ENCODE measurements at regions not wholly inside any gene's neighbourhood (a gene's known extent, or its start where the extent isn't known, plus 50 kb on each side); places are given as distances from the start of the nearest gene placed in this dataset.

DNA sequence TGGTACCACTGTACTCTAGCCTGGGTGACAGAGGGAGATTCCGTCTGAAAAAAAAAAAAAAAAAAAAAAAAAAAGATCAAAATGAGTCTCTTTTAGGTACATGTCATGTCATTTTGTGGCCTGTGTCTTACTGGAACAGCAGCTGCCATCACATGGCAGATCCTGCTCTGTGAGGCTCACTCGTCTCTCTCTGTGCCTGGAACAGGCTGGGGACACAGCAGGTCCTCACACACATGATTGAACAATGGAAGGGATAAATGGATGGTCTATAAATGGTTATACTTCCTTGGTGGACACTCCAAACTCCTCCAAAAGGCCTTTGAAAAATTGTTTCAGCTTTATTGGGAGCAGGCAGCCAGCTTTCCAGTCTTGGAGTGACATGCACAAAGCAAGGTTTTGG, 236.2 kb upstream of the COPS8 start:
- H3K4me3 ChIP-seq (ENCODE audit: low read depth, low read length) = no peak overlapping the region
- TF ChIP-seq CTCF (IDR thresholded peaks at IDR 0.05; ENCODE audit: low read depth, low read length) = no peak

DNA sequence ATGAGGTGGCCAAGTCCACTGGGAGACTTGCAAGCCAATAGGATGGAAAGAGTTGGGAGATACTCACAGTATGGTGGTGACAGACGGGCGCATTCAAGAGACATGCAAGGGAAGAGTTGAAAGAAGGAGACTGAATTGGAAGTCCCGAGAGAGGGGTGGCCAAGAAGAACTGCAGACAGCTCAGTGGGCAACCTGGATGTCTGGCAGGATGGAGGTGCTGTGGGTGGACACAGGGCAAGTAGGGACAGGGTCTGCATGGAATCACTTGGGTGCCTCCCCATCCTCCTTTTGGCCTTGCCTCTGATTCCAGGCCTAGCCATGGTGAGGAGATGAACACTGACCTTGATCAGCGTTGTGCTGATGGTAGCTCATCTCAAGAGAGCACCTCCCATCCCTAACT, 235.7 kb upstream of the COPS8 start:
- H3K4me3 ChIP-seq (ENCODE audit: low read depth, low read length) = no peak overlapping the region
- TF ChIP-seq CTCF (IDR thresholded peaks at IDR 0.05; ENCODE audit: low read depth, low read length) = no peak

GRCh38 chr2:236851187-236851586, 234.5 kb upstream of the COPS8 start:
- H3K4me3 ChIP-seq (ENCODE audit: low read depth, low read length) = no peak overlapping the region
- no peak for TF ChIP-seq CTCF (IDR thresholded peaks at IDR 0.05; ENCODE audit: low read depth, low read length)

GRCh38 chr2:236852100-236852976, 233.4 kb upstream of the COPS8 start:
- TF ChIP-seq CTCF (IDR thresholded peaks at IDR 0.05; ENCODE audit: low read depth, low read length) = no peak; the same call in 1 of the 2 replicates
- H3K4me3 ChIP-seq (ENCODE audit: low read depth, low read length) = no peak overlapping the region

GRCh38 chr2:236852977-236853374, 232.7 kb upstream of the COPS8 start:
- no peak for TF ChIP-seq CTCF (IDR thresholded peaks at IDR 0.05; ENCODE audit: low read depth, low read length)
- H3K4me3 ChIP-seq (ENCODE audit: low read depth, low read length) = no peak overlapping the region

DNA sequence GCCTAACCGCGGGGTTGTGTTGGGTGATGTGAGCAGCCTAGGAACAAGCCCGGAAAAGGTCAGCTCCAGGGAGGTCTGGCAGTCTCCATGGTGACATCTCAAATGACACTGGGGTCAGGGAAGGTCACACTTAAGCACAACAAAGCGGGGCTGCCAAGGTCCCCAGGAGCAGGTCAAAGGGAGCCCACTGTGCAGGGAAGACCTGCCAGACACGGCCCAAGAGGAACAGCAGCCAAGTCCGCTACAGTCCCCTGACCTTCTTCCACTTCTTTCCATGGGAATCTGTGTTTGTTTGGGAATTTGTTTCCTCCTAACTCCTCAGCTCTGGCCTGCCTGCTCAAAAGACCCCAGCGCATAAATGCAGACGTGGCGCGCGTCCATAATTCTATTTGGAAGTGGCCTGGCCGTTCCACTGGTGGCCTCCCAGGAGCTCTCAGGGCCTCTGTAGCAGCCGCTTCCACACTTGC, 232.1 kb upstream of the COPS8 start:
- TF ChIP-seq CTCF (IDR thresholded peaks at IDR 0.05; ENCODE audit: low read depth, low read length) = no peak
- H3K4me3 ChIP-seq (ENCODE audit: low read depth, low read length) = no peak overlapping the region

- TF ChIP-seq CTCF (IDR thresholded peaks at IDR 0.05; ENCODE audit: low read depth, low read length) = no peak
Observed at GRCh38 chr2:236855176-236855865, 230.4 kb upstream of the COPS8 start.

More at GRCh38 chr2:236855176-236855865, 230.4 kb upstream of the COPS8 start:
- H3K4me3 ChIP-seq (ENCODE audit: low read depth, low read length) = no peak overlapping the region

Measured in WI38 (cell line).